ENCODE measurements at regions not wholly inside any gene's neighbourhood (a gene's known extent, or its start where the extent isn't known, plus 50 kb on each side); places are given as distances from the start of the nearest gene placed in this dataset.
"Not testable (repeated sequence)": the region's sequence is repeated elsewhere in the genome, so short reads cannot be mapped to it uniquely, and the experiment has no call there.

GRCh38 chr12:5294274-5295070, 137.4 kb upstream of the NTF3 start:
- DNase-seq (ENCODE audit: low spot score in 2 of 2) (no peak), FAIRE-seq (no peak)

GRCh38 chr12:5295151-5295550, 136.8 kb upstream of the NTF3 start:
- FAIRE-seq (no peak), DNase-seq (ENCODE audit: low spot score in 2 of 2) (no peak)

- no peak for DNase-seq (ENCODE audit: low spot score in 2 of 2)
Observed at GRCh38 chr12:5295996-5296395, 135.9 kb upstream of the NTF3 start.

GRCh38 chr12:5301539-5301938, 130.4 kb upstream of the NTF3 start:
- DNase-seq (ENCODE audit: low spot score in 2 of 2) (no peak), FAIRE-seq (no peak)

More at GRCh38 chr12:5295996-5296395, 135.9 kb upstream of the NTF3 start:
- FAIRE-seq: no peak

GRCh38 chr12:5305425-5305824, 126.5 kb upstream of the NTF3 start:
- FAIRE-seq (no peak), DNase-seq (ENCODE audit: low spot score in 2 of 2) (no peak)

- DNase-seq (ENCODE audit: low spot score in 2 of 2) (no peak), FAIRE-seq (no peak)
Observed at GRCh38 chr12:5305886-5306545, 125.9 kb upstream of the NTF3 start.

- DNase-seq (ENCODE audit: low spot score in 2 of 2) (no peak), FAIRE-seq (no peak)
Observed at GRCh38 chr12:5307065-5307464, 124.8 kb upstream of the NTF3 start.

- no peak for FAIRE-seq
Observed at GRCh38 chr12:5308216-5308615, 123.7 kb upstream of the NTF3 start.

GRCh38 chr12:5308996-5309395, 122.9 kb upstream of the NTF3 start:
- FAIRE-seq (no peak), DNase-seq (ENCODE audit: low spot score in 2 of 2) (no peak)

More at GRCh38 chr12:5308216-5308615, 123.7 kb upstream of the NTF3 start:
- no peak for DNase-seq (ENCODE audit: low spot score in 2 of 2)

- no peak for FAIRE-seq
- DNase-seq (ENCODE audit: low spot score in 2 of 2): no peak
Observed at GRCh38 chr12:5309654-5310053, 122.3 kb upstream of the NTF3 start.

GRCh38 chr12:5310151-5310550, 121.8 kb upstream of the NTF3 start:
- FAIRE-seq: no peak
- DNase-seq (ENCODE audit: low spot score in 2 of 2): no peak

- DNase-seq (ENCODE audit: low spot score in 2 of 2) (no peak), FAIRE-seq (no peak)
Observed at GRCh38 chr12:5317556-5317955, 114.4 kb upstream of the NTF3 start.

GRCh38 chr12:5318874-5319273, 113.0 kb upstream of the NTF3 start:
- FAIRE-seq (no peak), DNase-seq (ENCODE audit: low spot score in 2 of 2) (no peak)

GRCh38 chr12:5328669-5329517, 103.0 kb upstream of the NTF3 start:
- no peak for DNase-seq (ENCODE audit: low spot score in 2 of 2)

GRCh38 chr12:5332551-5332950, 99.4 kb upstream of the NTF3 start:
- FAIRE-seq: no peak
- no peak for DNase-seq (ENCODE audit: low spot score in 2 of 2)

More at GRCh38 chr12:5328669-5329517, 103.0 kb upstream of the NTF3 start:
- FAIRE-seq: no peak

- DNase-seq (ENCODE audit: low spot score in 2 of 2) (no peak), FAIRE-seq (no peak)
Observed at GRCh38 chr12:5333096-5333495, 98.8 kb upstream of the NTF3 start.

GRCh38 chr12:5335069-5335468, 96.8 kb upstream of the NTF3 start:
- FAIRE-seq: no peak
- no peak for DNase-seq (ENCODE audit: low spot score in 2 of 2)

GRCh38 chr12:5341086-5341485, 90.8 kb upstream of the NTF3 start:
- not testable (repeated sequence) for DNase-seq (ENCODE audit: low spot score in 2 of 2); FAIRE-seq

GRCh38 chr12:5343711-5344110, 88.2 kb upstream of the NTF3 start:
- FAIRE-seq: no peak
- DNase-seq (ENCODE audit: low spot score in 2 of 2): no peak

GRCh38 chr12:5344131-5344530, 87.8 kb upstream of the NTF3 start:
- no peak for FAIRE-seq
- DNase-seq (ENCODE audit: low spot score in 2 of 2): no peak

GRCh38 chr12:5345534-5345933, 86.4 kb upstream of the NTF3 start:
- DNase-seq (ENCODE audit: low spot score in 2 of 2) (no peak), FAIRE-seq (no peak)
